DND-41 (cell line): ENCODE measurements at regions not wholly inside any gene's neighbourhood (a gene's known extent, or its start where the extent isn't known, plus 50 kb on each side); places are given as distances from the start of the nearest gene placed in this dataset.

Source experiments
- ATAC-seq: fragments of 200-7000 bp; cut with Tn5 transposase; 3 replicates; pipeline ENCODE4 v1.9.1; 2021; ENCODE audit warnings: low read depth; ENCODE audit not compliant: insufficient read depth
- DNase-seq: peaks from one replicate; pipeline ENCODE4 v3.0.0-alpha.2; 2020
- H2AFZ ChIP-seq: 2 replicates; pipeline ENCODE4 v1.6.0; 2012; ENCODE audit warnings: low read depth, low read length
- H3K27ac ChIP-seq: 2 replicates; pipeline ENCODE4 v1.5.1; 2012; ENCODE audit warnings: low read length, inconsistent platforms
- H3K27me3 ChIP-seq: fragments of 200-600 bp; sonication (generic); 2 replicates; pipeline ENCODE4 v1.6.0; 2012; ENCODE audit warnings: low read length, mild to moderate bottlenecking, inconsistent platforms; ENCODE audit not compliant: insufficient read depth, poor library complexity
- H3K36me3 ChIP-seq: 2 replicates; pipeline ENCODE4 v1.5.1; 2012; ENCODE audit warnings: low read length, inconsistent platforms; ENCODE audit not compliant: insufficient read depth
- H3K4me1 ChIP-seq: 2 replicates; pipeline ENCODE4 v1.5.1; 2012; ENCODE audit warnings: mild to moderate bottlenecking, low read length; ENCODE audit not compliant: insufficient read depth
- H3K4me2 ChIP-seq: 2 replicates; pipeline ENCODE4 v1.6.0; 2012; ENCODE audit warnings: mild to moderate bottlenecking, moderate library complexity, low read length, inconsistent platforms; ENCODE audit not compliant: insufficient read depth
- H3K4me3 ChIP-seq, 2 experiments: fragments of 200-600 bp in 1 of 2; shearing (Covaris generic) in 1 of 2; 2 replicates each; pipeline ENCODE4 v1.5.1; 2012 to 2016; ENCODE audit warnings: inconsistent platforms in 2 of 2, low read length in 2 of 2, mild to moderate bottlenecking in 2 of 2, low read depth in 1 of 2, moderate library complexity in 1 of 2
- H3K79me2 ChIP-seq: 2 replicates; pipeline ENCODE4 v1.6.0; 2012; ENCODE audit warnings: low read length, inconsistent platforms; ENCODE audit not compliant: insufficient read depth
- H3K9ac ChIP-seq: 2 replicates; pipeline ENCODE4 v1.6.0; 2012; ENCODE audit warnings: low read depth, mild to moderate bottlenecking, inconsistent platforms, low read length, moderate library complexity
- H3K9me3 ChIP-seq: 2 replicates; pipeline ENCODE4 v1.5.1; 2012; ENCODE audit warnings: low read length, moderate library complexity, mild to moderate bottlenecking, inconsistent platforms; ENCODE audit not compliant: insufficient read depth, severe bottlenecking
- H4K20me1 ChIP-seq: 2 replicates; pipeline ENCODE4 v1.6.0; 2012; ENCODE audit warnings: low read length; ENCODE audit not compliant: insufficient read depth
- CTCF ChIP-seq: IDR thresholded peaks from 2 replicates; pipeline ENCODE4 v1.5.1; 2012; ENCODE audit warnings: borderline replicate concordance, low read length, moderate library complexity, mild to moderate bottlenecking; ENCODE audit not compliant: poor library complexity, severe bottlenecking; ENCODE audit errors: extremely low read depth
- EZH2 ChIP-seq: IDR thresholded peaks from 3 replicates; pipeline ENCODE4 v1.6.1; 2012; ENCODE audit warnings: borderline replicate concordance, low read depth, mild to moderate bottlenecking, moderate library complexity, low read length, inconsistent platforms; ENCODE audit not compliant: severe bottlenecking

GRCh38 chr15:39059917-39060316 lies 495.3 kb upstream of the RASGRP1 start:
- H3K4me2 ChIP-seq = no peak overlapping the region
- H3K9ac ChIP-seq = no peak overlapping the region
- no peak overlapping the region for H2AFZ ChIP-seq
- no peak for ATAC-seq
- H3K4me3 ChIP-seq = no peak overlapping the region
- no peaks in the 10 kb centered on the region for H3K4me1 ChIP-seq
- no peak overlapping the region for H3K27ac ChIP-seq
- no peak for TF ChIP-seq CTCF
- TF ChIP-seq EZH2 = no peak
- no peaks in the 10 kb centered on the region for H3K36me3 ChIP-seq
- H3K9me3 ChIP-seq = no peaks in the 10 kb centered on the region
- no peaks in the 10 kb centered on the region for H3K79me2 ChIP-seq
- DNase-seq = no peak
- peaks cover under 1% of the 10 kb centered on the region for H3K27me3 ChIP-seq
- H4K20me1 ChIP-seq = no peaks in the 10 kb centered on the region

GRCh38 chr15:39061952-39062464 lies 497.4 kb upstream of the RASGRP1 start:
- Histone ChIP-seq H3K9me3 (no peaks in the 10 kb centered on the region), H3K27ac (no peak overlapping the region), H3K4me1 (no peaks in the 10 kb centered on the region), H3K79me2 (no peaks in the 10 kb centered on the region), H3K9ac (no peak overlapping the region), H3K27me3 (peaks cover 2% of the 10 kb centered on the region), H2AFZ (no peak overlapping the region), H3K36me3 (no peaks in the 10 kb centered on the region), H4K20me1 (no peaks in the 10 kb centered on the region), H3K4me2 (no peak overlapping the region), H3K4me3 (no peak overlapping the region)
- no peak for TF ChIP-seq EZH2
- TF ChIP-seq CTCF = no peak
- no peak for ATAC-seq
- DNase-seq = no peak

- Histone ChIP-seq H3K9me3 (no peaks in the 10 kb centered on the region), H3K27me3 (peaks cover 2% of the 10 kb centered on the region), H3K79me2 (no peaks in the 10 kb centered on the region), H4K20me1 (no peaks in the 10 kb centered on the region), H3K9ac (no peak overlapping the region), H3K4me2 (no peak overlapping the region), H3K4me3 (no peak overlapping the region), H3K36me3 (no peaks in the 10 kb centered on the region), H3K27ac (no peak overlapping the region), H2AFZ (no peak overlapping the region), H3K4me1 (no peaks in the 10 kb centered on the region)
- TF ChIP-seq CTCF (no peak), EZH2 (no peak)
- DNase-seq (no peak), ATAC-seq (no peak)
Measured at GRCh38 chr15:39066677-39067076, 502.1 kb upstream of the RASGRP1 start.

- Histone ChIP-seq H2AFZ (no peak overlapping the region), H3K9me3 (no peaks in the 10 kb centered on the region), H3K4me1 (no peaks in the 10 kb centered on the region), H3K4me2 (no peak overlapping the region), H3K9ac (no peak overlapping the region), H3K4me3 (no peak overlapping the region), H3K79me2 (no peaks in the 10 kb centered on the region), H3K36me3 (no peaks in the 10 kb centered on the region), H4K20me1 (no peaks in the 10 kb centered on the region), H3K27me3 (no peaks in the 10 kb centered on the region), H3K27ac (no peak overlapping the region)
- ATAC-seq = no peak
- no peak for DNase-seq
- TF ChIP-seq EZH2 (no peak), CTCF (no peak)
Measured at GRCh38 chr15:39074341-39074985, 506.4 kb upstream of the THBS1 start.
